ENCODE measurements at regions not wholly inside any gene's neighbourhood (a gene's known extent, or its start where the extent isn't known, plus 50 kb on each side); places are given as distances from the start of the nearest gene placed in this dataset.

GRCh38 chr4:82084747-82085146 is 289.0 kb downstream of the HNRNPD start:
- H4K5ac ChIP-seq (ENCODE audit: insufficient read length, low read depth, low read length) = no peak overlapping the region
- H2BK5ac ChIP-seq (ENCODE audit: low read depth, low read length) = no peak overlapping the region
- H3K23me2 ChIP-seq (ENCODE audit: low read depth, low read length) = no peaks in the 10 kb centered on the region
- FAIRE-seq = no peak
- H3K9ac ChIP-seq (replicated peaks in 1 of 4; ENCODE audit: extremely low read depth in 1 of 4, low read depth in 3 of 4, low read length in 3 of 4) = no peak overlapping the region
- WGBS, 2 experiments (ENCODE audit: extremely low coverage in 1 of 2, insufficient coverage in 1 of 2, insufficient read length in 1 of 2, insufficient replicate concordance in 2 of 2, low coverage in 1 of 2, low lambda C conversion rate in 2 of 2, missing lambda C conversion rate in 1 of 2) = 80% methylated on average over 1 of the region's 1 CpG; no CpG with 5 or more reads in 1 of the 2 experiments
- no peaks in the 10 kb centered on the region for H3K36me3 ChIP-seq (ENCODE audit: control insufficient read depth in 2 of 4, insufficient read depth in 4 of 4, low read length in 3 of 4)
- no peak overlapping the region for H2BK12ac ChIP-seq (ENCODE audit: low read depth, low read length)
- no peak overlapping the region for H3K56ac ChIP-seq (replicated peaks; ENCODE audit: insufficient read length, low read depth, low read length)
- no peaks in the 10 kb centered on the region for H4K20me1 ChIP-seq (replicated peaks in 1 of 2; ENCODE audit: control insufficient read depth in 1 of 2, insufficient read depth in 2 of 2, low read length in 2 of 2)
- CTCF ChIA-PET (ENCODE audit: partially characterized antibody) = no interaction called here
- no peaks in the 10 kb centered on the region for H3K79me2 ChIP-seq (ENCODE audit: control insufficient read depth in 1 of 2, insufficient read depth in 2 of 2, low read length in 2 of 2)
- no peak overlapping the region for H3K18ac ChIP-seq (ENCODE audit: extremely low read depth, low read length)
- H3K4ac ChIP-seq (replicated peaks; ENCODE audit: insufficient read length, low read depth, low read length) = no peak overlapping the region
- H3K23ac ChIP-seq (ENCODE audit: insufficient read length) = no peak overlapping the region
- POLR2A ChIA-PET (ENCODE audit: partially characterized antibody) = no interaction called here
- H4K91ac ChIP-seq (replicated peaks; ENCODE audit: insufficient read length, low read length) = no peak overlapping the region
- DNase-seq (ENCODE audit: low read depth in 1 of 2, low spot score in 2 of 2) = no peak
- TF ChIP-seq ASH2L (IDR thresholded peaks at IDR 0.05; ENCODE audit: low read length) (no peak), POU5F1 (IDR thresholded peaks at IDR 0.05; ENCODE audit: low read depth, low read length) (no peak), JUN (IDR thresholded peaks at IDR 0.05; ENCODE audit: low read depth, low read length) (no peak), CBX5 (IDR thresholded peaks at IDR 0.05; ENCODE audit: low read depth, low read length) (no peak), NRF1 (IDR thresholded peaks at IDR 0.05; ENCODE audit: low read depth, low read length) (no peak), NANOG (IDR thresholded peaks at IDR 0.05; ENCODE audit: insufficient read depth, low read depth, low read length, poor library complexity, severe bottlenecking) (no peak)
- H4K8ac ChIP-seq (ENCODE audit: extremely low read depth, insufficient read depth, low read length) = no peak overlapping the region
- H3K79me1 ChIP-seq (ENCODE audit: low read depth, low read length) = no peaks in the 10 kb centered on the region
- no peak overlapping the region for H2AK5ac ChIP-seq (ENCODE audit: low read depth, low read length)
- no peak overlapping the region for H2AFZ ChIP-seq (ENCODE audit: low read length)
- no peaks in the 10 kb centered on the region for H3K27me3 ChIP-seq (replicated peaks in 1 of 4; ENCODE audit: control insufficient read depth in 3 of 4, extremely low read depth in 1 of 4, insufficient read depth in 3 of 4, low read length in 3 of 4)
- H3K4me2 ChIP-seq (ENCODE audit: insufficient read depth in 1 of 2, low read depth in 2 of 2, low read length in 2 of 2) = no peak overlapping the region
- no peaks in the 10 kb centered on the region; a peak in 2 of 7 replicates for H3K4me1 ChIP-seq (replicated peaks in 1 of 4; ENCODE audit: control insufficient read depth in 3 of 4, insufficient read depth in 4 of 4, low read length in 3 of 4)
- no peak overlapping the region for H2BK20ac ChIP-seq (ENCODE audit: low read length)
- H3K27ac ChIP-seq (ENCODE audit: low read depth, low read length) = no peak overlapping the region
- H2BK15ac ChIP-seq (ENCODE audit: low read length) = no peak overlapping the region
- no peak overlapping the region for H2BK120ac ChIP-seq (replicated peaks; ENCODE audit: low read depth, low read length)
- H3K4me3 ChIP-seq (ENCODE audit: extremely low read depth in 1 of 4, insufficient read depth in 2 of 4, low read depth in 3 of 4, low read length in 4 of 4) = no peak overlapping the region
- no peak overlapping the region for H3K14ac ChIP-seq (ENCODE audit: insufficient read length)
- no peaks in the 10 kb centered on the region for H3K9me3 ChIP-seq (ENCODE audit: insufficient read depth in 2 of 2, low read depth in 1 of 2, low read length in 1 of 2)

Measured in H1 (cell line).